CD14-positive monocyte (primary cell): ENCODE measurements at regions not wholly inside any gene's neighbourhood (a gene's known extent, or its start where the extent isn't known, plus 50 kb on each side); places are given as distances from the start of the nearest gene placed in this dataset.

Source experiments
- DNase-seq, 3 donors: peaks; one replicate each; pipeline ENCODE4 v3.0.0-alpha.2; 2011 to 2022
- H2AFZ ChIP-seq: 2 replicates; pipeline ENCODE4 v1.6.0; 2012; ENCODE audit warnings: mild to moderate bottlenecking, low read depth, low read length, inconsistent platforms; ENCODE audit not compliant: insufficient read depth, poor library complexity, severe bottlenecking
- H3K27ac ChIP-seq, 2 donors: 1 replicate in 1 of 2; 2 replicates in 1 of 2; pipeline ENCODE4 v1.5.1; 2012 to 2013; ENCODE audit warnings: low read length in 2 of 2, control low read depth in 1 of 2, inconsistent platforms in 1 of 2, low read depth in 1 of 2, mild to moderate bottlenecking in 1 of 2
- H3K27me3 ChIP-seq, 2 donors: one replicate each; pipeline versions ENCODE4 v1.6.0 to v1.6.1; 2011 to 2013; ENCODE audit warnings: low read length in 2 of 2; ENCODE audit not compliant: control insufficient read depth in 2 of 2, insufficient read depth in 2 of 2
- H3K36me3 ChIP-seq, 2 donors: replicated peaks in 1 of 2; 1 replicate in 1 of 2; 2 replicates in 1 of 2; pipeline versions ENCODE4 v1.5.1 to v1.6.1; 2012 to 2013; ENCODE audit warnings: low read length in 2 of 2, control low read depth in 1 of 2, inconsistent platforms in 1 of 2, mild to moderate bottlenecking in 1 of 2; ENCODE audit not compliant: insufficient read depth in 2 of 2, control insufficient read depth in 1 of 2
- H3K4me1 ChIP-seq, 2 donors: 1 replicate in 1 of 2; 2 replicates in 1 of 2; pipeline versions ENCODE4 v1.5.1 to v1.6.1; 2012 to 2013; ENCODE audit warnings: low read length in 2 of 2, control low read depth in 1 of 2, inconsistent platforms in 1 of 2, mild to moderate bottlenecking in 1 of 2, moderate library complexity in 1 of 2; ENCODE audit not compliant: insufficient read depth in 2 of 2, control insufficient read depth in 1 of 2
- H3K4me2 ChIP-seq: replicated peaks from 2 replicates; pipeline ENCODE3; 2012; ENCODE audit warnings: low read length, moderate library complexity, mild to moderate bottlenecking; ENCODE audit not compliant: poor library complexity, severe bottlenecking; ENCODE audit errors: extremely low read depth
- H3K4me3 ChIP-seq, 3 experiments: fragments of 200-600 bp in 1 of 3; sonication (generic) in 1 of 3; replicated peaks in 1 of 3; 1 replicate in 2 of 3; 2 replicates in 1 of 3; pipeline ENCODE4 v1.5.1; 2011 to 2013; ENCODE audit warnings: low read length in 3 of 3, mild to moderate bottlenecking in 3 of 3, control low read depth in 2 of 3, low read depth in 2 of 3, inconsistent platforms in 1 of 3, moderate library complexity in 1 of 3
- H3K79me2 ChIP-seq: 2 replicates; pipeline ENCODE4 v1.6.0; 2012; ENCODE audit warnings: mild to moderate bottlenecking, control low read depth, inconsistent platforms, low read length, moderate library complexity; ENCODE audit not compliant: insufficient read depth
- H3K9ac ChIP-seq: 2 replicates; pipeline ENCODE4 v1.6.0; 2017; ENCODE audit warnings: low read length, mild to moderate bottlenecking; ENCODE audit not compliant: insufficient read depth, poor library complexity, severe bottlenecking
- H3K9me3 ChIP-seq, 2 donors: replicated peaks in 1 of 2; 1 replicate in 1 of 2; 2 replicates in 1 of 2; pipeline versions ENCODE4 v1.5.1 to v1.6.1; 2012 to 2013; ENCODE audit warnings: low read length in 2 of 2, control low read depth in 1 of 2; ENCODE audit not compliant: control insufficient read depth in 1 of 2, insufficient read depth in 1 of 2
- H4K20me1 ChIP-seq: 2 replicates; pipeline ENCODE4 v1.6.0; 2012; ENCODE audit warnings: mild to moderate bottlenecking, low read length, control low read depth, moderate library complexity; ENCODE audit not compliant: insufficient read depth
- H3K27ac Mint-ChIP-seq, 7 donors: one replicate each; pipeline ENCODE4 v1.8.0; 2020; ENCODE audit warnings: mild to moderate bottlenecking in 7 of 7, mixed read lengths in 7 of 7, moderate library complexity in 6 of 7, inconsistent platforms in 2 of 7
- H3K27me3 Mint-ChIP-seq, 3 donors: one replicate each; pipeline ENCODE4 v1.8.0; 2021 to 2022; ENCODE audit warnings: low read depth in 3 of 3, mild to moderate bottlenecking in 3 of 3, mixed read lengths in 3 of 3, moderate library complexity in 3 of 3, inconsistent platforms in 1 of 3
- H3K36me3 Mint-ChIP-seq, 2 donors: one replicate each; pipeline ENCODE4 v1.8.0; 2020; ENCODE audit warnings: mixed read lengths in 2 of 2, inconsistent platforms in 1 of 2, mild to moderate bottlenecking in 1 of 2
- H3K4me1 Mint-ChIP-seq: one replicate; pipeline ENCODE4 v1.8.0; 2020; ENCODE audit warnings: mild to moderate bottlenecking, mixed read lengths
- H3K4me3 Mint-ChIP-seq, 2 donors: one replicate each; pipeline ENCODE4 v1.8.0; 2020; ENCODE audit warnings: mild to moderate bottlenecking in 2 of 2, mixed read lengths in 2 of 2, moderate library complexity in 1 of 2
- H3K9me3 Mint-ChIP-seq, 7 donors: one replicate each; pipeline ENCODE4 v1.8.0; 2020 to 2022; ENCODE audit warnings: mixed read lengths in 7 of 7, mild to moderate bottlenecking in 6 of 7, moderate library complexity in 6 of 7, inconsistent platforms in 2 of 7
- WGBS: methylation state at CpG from one replicate; pipeline ENCODE4 v1.1.5; 2013; ENCODE audit warnings: missing lambda C conversion rate; ENCODE audit not compliant: insufficient coverage; 5-methylcytosine and 5-hydroxymethylcytosine counted together
- intact Hi-C, 2 donors: fragments of 100-400 bp; cut with micrococcal nuclease; formaldehyde crosslinking; loops; one replicate each; pipeline versions ENCODE4 v1.15.0 to v1.15.1; 2023
- TF ChIP-seq, protein P1 (sequence below): fragments of 200-600 bp; IDR thresholded peaks from one replicate; pipeline ENCODE4 v1.8.0; 2022; ENCODE audit warnings: antibody characterized with exemption, mild to moderate bottlenecking

DNA sequence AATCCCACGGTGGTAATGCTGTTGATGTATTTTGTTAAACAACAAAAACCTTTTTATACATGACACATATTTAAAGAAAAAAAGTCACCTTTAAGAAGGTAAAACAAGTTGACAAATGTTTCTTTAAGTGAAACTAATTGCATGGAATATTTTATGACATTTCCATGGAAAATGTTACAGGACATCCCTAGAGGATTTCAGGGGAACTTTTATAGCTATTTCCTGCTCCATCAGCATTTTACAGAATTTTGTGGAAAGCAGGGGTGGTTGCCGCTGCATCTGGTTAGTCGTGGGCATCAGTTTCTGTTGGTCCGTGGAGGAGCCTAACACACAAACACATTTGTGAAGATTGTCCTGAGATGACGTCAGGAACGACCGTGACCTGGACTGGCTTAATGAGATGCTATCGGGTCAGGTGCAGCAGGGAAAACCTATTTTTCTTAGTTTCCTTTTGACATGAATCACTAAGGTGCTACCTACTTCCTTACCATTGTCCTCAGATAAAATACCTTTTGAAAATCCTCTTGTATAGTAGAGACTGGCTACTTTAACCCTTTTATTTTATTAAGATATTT, 305.1 kb downstream of the MAP2K6 start:
- intact Hi-C loops, result no loop called here
- TF ChIP-seq, protein P1, sequence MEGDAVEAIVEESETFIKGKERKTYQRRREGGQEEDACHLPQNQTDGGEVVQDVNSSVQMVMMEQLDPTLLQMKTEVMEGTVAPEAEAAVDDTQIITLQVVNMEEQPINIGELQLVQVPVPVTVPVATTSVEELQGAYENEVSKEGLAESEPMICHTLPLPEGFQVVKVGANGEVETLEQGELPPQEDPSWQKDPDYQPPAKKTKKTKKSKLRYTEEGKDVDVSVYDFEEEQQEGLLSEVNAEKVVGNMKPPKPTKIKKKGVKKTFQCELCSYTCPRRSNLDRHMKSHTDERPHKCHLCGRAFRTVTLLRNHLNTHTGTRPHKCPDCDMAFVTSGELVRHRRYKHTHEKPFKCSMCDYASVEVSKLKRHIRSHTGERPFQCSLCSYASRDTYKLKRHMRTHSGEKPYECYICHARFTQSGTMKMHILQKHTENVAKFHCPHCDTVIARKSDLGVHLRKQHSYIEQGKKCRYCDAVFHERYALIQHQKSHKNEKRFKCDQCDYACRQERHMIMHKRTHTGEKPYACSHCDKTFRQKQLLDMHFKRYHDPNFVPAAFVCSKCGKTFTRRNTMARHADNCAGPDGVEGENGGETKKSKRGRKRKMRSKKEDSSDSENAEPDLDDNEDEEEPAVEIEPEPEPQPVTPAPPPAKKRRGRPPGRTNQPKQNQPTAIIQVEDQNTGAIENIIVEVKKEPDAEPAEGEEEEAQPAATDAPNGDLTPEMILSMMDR, result no peak
- H3K27ac Mint-ChIP-seq, result no peak overlapping the region
- peaks cover 0 to 4% (median 3%) of the 10 kb centered on the region in 3 donors for H3K27me3 Mint-ChIP-seq
- no peak overlapping the region for H3K4me3 Mint-ChIP-seq
- Histone ChIP-seq H3K4me3 (no peak overlapping the region), H3K4me2 (no peak overlapping the region), H3K9me3 (no peaks in the 10 kb centered on the region), H4K20me1 (no peaks in the 10 kb centered on the region), H3K79me2 (no peaks in the 10 kb centered on the region), H3K27ac (no peak overlapping the region), H3K4me1 (no peaks in the 10 kb centered on the region), H2AFZ (no peak overlapping the region), H3K27me3 (no peaks in the 10 kb centered on the region), H3K36me3 (no peaks in the 10 kb centered on the region), H3K9ac (no peak overlapping the region)
- 100% methylated on average over 3 of the region's 8 CpGs for WGBS
- peaks cover 0 to 6% (median 2%) of the 10 kb centered on the region in 7 donors for H3K9me3 Mint-ChIP-seq
- no peaks in the 10 kb centered on the region for H3K4me1 Mint-ChIP-seq
- H3K36me3 Mint-ChIP-seq, result no peaks in the 10 kb centered on the region
- no peak for DNase-seq

DNA sequence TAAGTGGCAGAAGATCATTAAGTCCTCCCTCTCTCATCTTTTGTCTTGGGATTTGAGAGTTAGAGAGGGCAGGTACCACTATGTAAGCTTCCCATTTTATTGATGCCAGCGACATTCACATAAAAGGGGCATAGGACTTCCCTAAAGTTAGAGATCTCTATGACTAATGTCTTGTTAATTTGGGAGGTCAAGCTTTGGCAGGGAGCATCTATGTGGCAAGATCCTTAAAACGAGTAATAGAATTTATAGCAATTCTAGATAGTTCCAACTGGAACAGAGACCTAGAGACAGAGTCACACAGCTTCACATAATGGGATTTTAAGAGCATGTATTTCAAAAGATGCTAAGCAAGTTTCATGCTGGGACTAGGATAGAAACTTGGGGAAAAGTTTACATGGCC, 308.0 kb downstream of the MAP2K6 start:
- no peak overlapping the region for H2AFZ ChIP-seq
- Mint-ChIP-seq H3K36me3 (no peaks in the 10 kb centered on the region), H3K4me1 (no peaks in the 10 kb centered on the region), H3K27me3 (peaks cover 2 to 4% (median 3%) of the 10 kb centered on the region in 3 donors), H3K27ac (no peak overlapping the region), H3K4me3 (no peak overlapping the region), H3K9me3 (peaks cover 0 to 5% (median 0%) of the 10 kb centered on the region in 7 donors)
- TF ChIP-seq, protein P1, result no peak
- no peaks in the 10 kb centered on the region for H3K4me1 ChIP-seq
- 100% methylated on average over 1 of the region's 2 CpGs for WGBS
- H3K9me3 ChIP-seq, result no peaks in the 10 kb centered on the region
- no peak overlapping the region for H3K4me2 ChIP-seq
- intact Hi-C loops, result no loop called here
- H3K36me3 ChIP-seq, result no peaks in the 10 kb centered on the region
- no peak overlapping the region for H3K9ac ChIP-seq
- no peak for DNase-seq
- no peak overlapping the region for H3K4me3 ChIP-seq
- no peaks in the 10 kb centered on the region for H3K27me3 ChIP-seq
- H3K27ac ChIP-seq, result no peak overlapping the region
- H4K20me1 ChIP-seq, result no peaks in the 10 kb centered on the region
- H3K79me2 ChIP-seq, result no peaks in the 10 kb centered on the region
